ENCODE measurements at regions not wholly inside any gene's neighbourhood (a gene's known extent, or its start where the extent isn't known, plus 50 kb on each side); places are given as distances from the start of the nearest gene placed in this dataset.

DNA sequence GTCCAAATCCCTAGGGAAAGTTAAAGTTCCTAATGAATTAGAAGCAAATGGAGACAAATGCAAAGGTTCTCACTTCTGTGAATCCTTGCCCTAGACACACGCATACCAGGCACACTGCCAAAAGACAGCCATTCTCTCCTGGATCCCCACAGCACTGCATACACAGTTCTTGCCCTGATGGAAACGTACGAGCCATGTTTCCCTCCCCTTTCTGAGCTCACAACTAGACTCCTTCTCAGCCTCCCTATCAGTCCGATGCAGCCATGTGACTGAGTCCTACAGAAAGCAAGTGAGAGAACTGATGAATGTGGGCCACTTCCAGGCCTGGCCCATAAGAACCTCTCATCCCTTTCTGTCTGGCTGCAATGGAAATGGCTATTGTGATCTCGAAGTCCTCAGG, 92.0 kb downstream of the ZNF608 start:
- no peak for TF ChIP-seq GATA3 (IDR thresholded peaks at IDR 0.05; ENCODE audit: low read depth, low read length)
- no peak for TF ChIP-seq GATA2 (IDR thresholded peaks at IDR 0.05; ENCODE audit: low read depth, low read length)

All from SH-SY5Y (cell line).